Endodermal cell (in vitro differentiated cells): ENCODE measurements at regions not wholly inside any gene's neighbourhood (a gene's known extent, or its start where the extent isn't known, plus 50 kb on each side); places are given as distances from the start of the nearest gene placed in this dataset.

Experiments used
- DNase-seq: peaks from one replicate; pipeline ENCODE4 v3.0.0-alpha.2; 2017
- H3K27ac ChIP-seq: 2 replicates; pipeline ENCODE4 v1.5.1; 2013; ENCODE audit warnings: mild to moderate bottlenecking, low read depth, low read length, moderate library complexity
- H3K27me3 ChIP-seq: 2 replicates; pipeline ENCODE4 v1.6.1; 2013; ENCODE audit warnings: mild to moderate bottlenecking, low read length, moderate library complexity; ENCODE audit not compliant: insufficient read depth, control insufficient read depth, poor library complexity, severe bottlenecking
- H3K36me3 ChIP-seq: 2 replicates; pipeline ENCODE4 v1.7.0; 2013; ENCODE audit warnings: mild to moderate bottlenecking, low read length, moderate library complexity; ENCODE audit not compliant: control insufficient read depth, insufficient read depth
- H3K4me1 ChIP-seq: one replicate; pipeline ENCODE4 v1.7.0; 2013; ENCODE audit warnings: low read length; ENCODE audit not compliant: control insufficient read depth, insufficient read depth
- H3K4me3 ChIP-seq: 2 replicates; pipeline ENCODE4 v1.5.1; 2013; ENCODE audit warnings: mild to moderate bottlenecking, low read length, moderate library complexity
- H3K9ac ChIP-seq: 2 replicates; pipeline ENCODE4 v1.6.1; 2013; ENCODE audit warnings: mild to moderate bottlenecking, low read length, moderate library complexity; ENCODE audit not compliant: poor library complexity, severe bottlenecking; ENCODE audit errors: extremely low read depth
- H3K9me3 ChIP-seq: 2 replicates; pipeline ENCODE4 v1.6.1; 2013; ENCODE audit warnings: mild to moderate bottlenecking, low read length, moderate library complexity; ENCODE audit not compliant: control insufficient read depth
- H3K27ac Mint-ChIP-seq: 2 replicates; pipeline ENCODE4 v1.8.0; 2020; ENCODE audit warnings: mixed read lengths
- H3K27me3 Mint-ChIP-seq: 2 replicates; pipeline ENCODE4 v1.8.0; 2021; ENCODE audit warnings: mild to moderate bottlenecking, mixed read lengths; ENCODE audit not compliant: insufficient read depth
- H3K36me3 Mint-ChIP-seq: 2 replicates; pipeline ENCODE4 v1.8.0; 2020; ENCODE audit warnings: low read depth, mixed read lengths
- H3K4me1 Mint-ChIP-seq: 2 replicates; pipeline ENCODE4 v1.8.0; 2020; ENCODE audit warnings: mixed read lengths
- H3K4me3 Mint-ChIP-seq: 2 replicates; pipeline ENCODE4 v1.8.0; 2020; ENCODE audit warnings: mild to moderate bottlenecking, moderate library complexity, mixed read lengths
- H3K9me3 Mint-ChIP-seq: 2 replicates; pipeline ENCODE4 v1.8.0; 2020; ENCODE audit warnings: mild to moderate bottlenecking, mixed read lengths
- whole genome bisulfite sequencing, 2 experiments: methylation state at CpG; one replicate each; pipeline versions ENCODE4 v1.1.5 to v1.1.7; 2013; ENCODE audit warnings: missing lambda C conversion rate in 2 of 2, mixed read lengths in 1 of 2; ENCODE audit not compliant: insufficient coverage in 1 of 2, insufficient read length in 1 of 2; 5-methylcytosine and 5-hydroxymethylcytosine counted together
- TF ChIP-seq, protein P1 (sequence below): fragments of 200-600 bp; sonication (generic); conservative IDR thresholded peaks from 2 replicates; pipeline ENCODE4 v1.5.0; 2021; ENCODE audit warnings: antibody characterized with exemption, mild to moderate bottlenecking

DNA sequence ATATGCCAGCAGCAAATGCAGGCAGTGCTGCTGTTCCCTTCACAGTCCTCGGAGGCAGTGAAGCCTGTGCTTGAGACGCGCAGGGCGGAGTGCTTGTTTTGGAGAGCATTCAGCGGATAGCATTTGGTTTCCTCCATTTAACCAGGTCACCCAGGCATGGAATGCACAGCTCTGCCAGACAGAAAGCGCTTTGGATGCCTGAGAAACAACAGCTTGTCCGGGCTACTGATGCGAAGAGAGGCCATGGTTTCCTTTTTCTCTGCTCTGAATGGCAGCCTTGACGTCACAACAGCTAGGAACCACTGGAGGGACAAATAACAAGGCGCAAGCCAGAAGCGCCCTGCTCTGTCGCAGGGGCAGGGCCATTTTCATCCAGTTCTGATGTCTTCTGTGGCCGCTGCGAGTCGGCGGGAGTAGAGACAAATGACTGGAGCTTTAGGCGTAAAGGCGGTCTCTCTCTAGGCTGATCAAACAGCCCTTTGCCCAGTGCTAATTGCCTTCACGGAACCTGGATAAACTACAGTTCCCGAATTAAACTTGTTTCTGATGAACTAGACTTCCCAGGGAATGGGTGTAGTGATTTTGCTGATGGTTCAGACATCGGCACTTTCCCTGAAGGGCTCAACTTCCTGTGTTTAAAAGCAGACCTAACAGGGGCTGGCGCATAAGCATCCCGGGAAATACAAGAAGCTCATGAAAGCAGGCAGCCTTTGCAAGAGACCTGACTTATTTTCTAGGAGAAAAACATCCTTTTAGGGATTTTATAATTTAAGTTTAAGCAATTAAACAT is 187.6 kb upstream of the KLF14 start:
- H3K4me1 Mint-ChIP-seq = peaks cover 37% of the 10 kb centered on the region
- no peak overlapping the region for H3K9ac ChIP-seq

DNA sequence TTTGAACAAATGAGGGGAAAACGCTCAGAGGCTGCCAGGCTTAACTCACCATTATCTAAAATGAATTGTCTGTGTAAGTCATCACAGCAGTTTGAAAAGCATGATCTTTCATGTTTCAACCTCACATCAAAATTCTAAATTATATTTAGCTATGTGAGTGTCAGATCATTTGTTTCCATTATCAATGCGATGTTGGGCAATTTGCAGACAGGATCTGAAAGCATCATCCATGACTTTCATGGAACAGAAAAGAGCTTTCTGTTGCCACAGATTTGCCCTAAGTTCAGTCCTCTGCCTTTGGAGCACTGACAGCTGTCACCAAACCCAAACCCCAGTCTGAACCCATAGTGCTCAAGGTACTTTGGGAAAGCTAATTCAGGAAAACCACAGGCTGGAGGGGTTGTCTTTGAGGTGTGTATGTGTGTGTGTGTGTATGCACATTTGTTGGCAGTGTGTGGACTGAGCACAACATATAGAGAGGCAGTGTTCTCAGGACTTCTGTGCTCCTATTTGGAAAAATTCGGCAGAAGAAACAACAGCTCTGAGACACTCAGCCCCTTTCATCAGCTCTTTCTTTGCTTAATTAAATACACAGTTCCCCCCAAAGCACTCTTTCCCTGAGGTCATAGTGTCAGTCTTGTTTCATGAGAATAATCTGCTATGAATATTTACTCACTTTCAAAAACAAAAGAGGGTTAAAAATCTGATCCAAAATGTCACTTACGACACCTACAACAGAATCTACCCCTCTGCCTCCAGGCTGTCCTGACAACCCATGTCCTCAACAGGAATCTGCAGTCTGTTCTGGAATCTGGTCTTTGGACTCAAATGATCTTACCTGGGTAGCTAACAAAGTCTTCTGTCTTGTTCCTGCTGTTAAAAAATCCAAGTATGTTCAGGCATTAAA is 188.5 kb upstream of the KLF14 start:
- H3K27me3 ChIP-seq = no peaks in the 10 kb centered on the region
- Mint-ChIP-seq H3K4me1 (peaks cover 37% of the 10 kb centered on the region), H3K27ac (no peak overlapping the region), H3K27me3 (no peaks in the 10 kb centered on the region), H3K9me3 (no peaks in the 10 kb centered on the region), H3K36me3 (no peaks in the 10 kb centered on the region), H3K4me3 (no peak overlapping the region)
- H3K9ac ChIP-seq = no peak overlapping the region
- H3K9me3 ChIP-seq = no peaks in the 10 kb centered on the region
- TF ChIP-seq, protein P1, sequence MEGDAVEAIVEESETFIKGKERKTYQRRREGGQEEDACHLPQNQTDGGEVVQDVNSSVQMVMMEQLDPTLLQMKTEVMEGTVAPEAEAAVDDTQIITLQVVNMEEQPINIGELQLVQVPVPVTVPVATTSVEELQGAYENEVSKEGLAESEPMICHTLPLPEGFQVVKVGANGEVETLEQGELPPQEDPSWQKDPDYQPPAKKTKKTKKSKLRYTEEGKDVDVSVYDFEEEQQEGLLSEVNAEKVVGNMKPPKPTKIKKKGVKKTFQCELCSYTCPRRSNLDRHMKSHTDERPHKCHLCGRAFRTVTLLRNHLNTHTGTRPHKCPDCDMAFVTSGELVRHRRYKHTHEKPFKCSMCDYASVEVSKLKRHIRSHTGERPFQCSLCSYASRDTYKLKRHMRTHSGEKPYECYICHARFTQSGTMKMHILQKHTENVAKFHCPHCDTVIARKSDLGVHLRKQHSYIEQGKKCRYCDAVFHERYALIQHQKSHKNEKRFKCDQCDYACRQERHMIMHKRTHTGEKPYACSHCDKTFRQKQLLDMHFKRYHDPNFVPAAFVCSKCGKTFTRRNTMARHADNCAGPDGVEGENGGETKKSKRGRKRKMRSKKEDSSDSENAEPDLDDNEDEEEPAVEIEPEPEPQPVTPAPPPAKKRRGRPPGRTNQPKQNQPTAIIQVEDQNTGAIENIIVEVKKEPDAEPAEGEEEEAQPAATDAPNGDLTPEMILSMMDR = no peak
- WGBS, 2 experiments = 70 to 80% methylated on average over 3 to 4 of the region's 4 CpGs
- peaks cover 6% of the 10 kb centered on the region for H3K4me1 ChIP-seq
- no peak for DNase-seq
- H3K4me3 ChIP-seq = no peak overlapping the region
- H3K27ac ChIP-seq = no peak overlapping the region
- no peaks in the 10 kb centered on the region for H3K36me3 ChIP-seq

More for the DNA sequence above, 187.6 kb upstream of the KLF14 start:
- no peak overlapping the region for H3K4me3 Mint-ChIP-seq
- Histone ChIP-seq H3K9me3 (no peaks in the 10 kb centered on the region), H3K4me1 (peaks cover 6% of the 10 kb centered on the region), H3K27ac (peak overlapping the region; percentile 62), H3K4me3 (no peak overlapping the region), H3K36me3 (no peaks in the 10 kb centered on the region), H3K27me3 (no peaks in the 10 kb centered on the region)
- H3K9me3 Mint-ChIP-seq = no peaks in the 10 kb centered on the region
- H3K27me3 Mint-ChIP-seq = no peaks in the 10 kb centered on the region
- 89 to 90% methylated on average over 22 to 23 of the region's 23 CpGs for WGBS, 2 experiments
- no peaks in the 10 kb centered on the region for H3K36me3 Mint-ChIP-seq
- no peak for DNase-seq
- TF ChIP-seq, protein P1 = peak; percentile 24
- peak overlapping the region; percentile 84 for H3K27ac Mint-ChIP-seq

DNA sequence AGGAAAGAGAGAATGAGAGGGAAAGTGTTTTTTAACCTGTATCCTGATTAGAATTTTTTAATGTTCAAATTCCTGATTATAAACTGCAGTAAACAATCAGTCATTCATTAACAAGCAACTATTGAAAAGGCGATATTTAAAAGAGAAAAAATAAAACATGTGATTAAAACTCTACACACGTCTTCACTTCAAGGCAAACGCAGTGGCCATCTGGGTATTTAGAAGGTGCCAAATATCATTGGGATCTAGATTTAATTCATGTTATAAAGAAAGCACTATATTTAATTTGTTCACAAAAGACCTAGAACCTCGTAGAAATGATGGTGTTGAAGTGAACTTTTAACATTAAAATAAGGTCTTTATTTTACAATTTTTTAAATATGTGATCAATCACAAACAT is 189.4 kb upstream of the KLF14 start:
- 98 to 100% methylated on average over 1 to 4 of the region's 4 CpGs for WGBS, 2 experiments
- TF ChIP-seq, protein P1 = no peak
- no peak for DNase-seq
- no peaks in the 10 kb centered on the region for H3K27me3 Mint-ChIP-seq
- peaks cover 3% of the 10 kb centered on the region for H3K4me1 ChIP-seq
- no peak overlapping the region for H3K4me3 Mint-ChIP-seq
- H3K27ac Mint-ChIP-seq = no peak overlapping the region
- no peaks in the 10 kb centered on the region for H3K36me3 Mint-ChIP-seq
- H3K4me1 Mint-ChIP-seq = peaks cover 32% of the 10 kb centered on the region
- no peak overlapping the region for H3K4me3 ChIP-seq
- no peaks in the 10 kb centered on the region for H3K9me3 Mint-ChIP-seq
- no peaks in the 10 kb centered on the region for H3K36me3 ChIP-seq
- H3K27ac ChIP-seq = no peak overlapping the region
- no peak overlapping the region for H3K9ac ChIP-seq
- H3K9me3 ChIP-seq = no peaks in the 10 kb centered on the region
- H3K27me3 ChIP-seq = no peaks in the 10 kb centered on the region
